Adrenal gland (tissue), 9 donors: ENCODE measurements at regions not wholly inside any gene's neighbourhood (a gene's known extent, or its start where the extent isn't known, plus 50 kb on each side); places are given as distances from the start of the nearest gene placed in this dataset.

Experiments used
- DNase-seq, 7 donors: peaks; one replicate each; pipeline ENCODE4 v3.0.0-alpha.2; 2019 to 2020
- H3K27ac ChIP-seq, 5 donors: fragments of 200-600 bp; sonication (generic) in 4 of 5; 1 replicate in 3 of 5; 2 replicates in 2 of 5; pipeline versions ENCODE4 v1.5.1 to v1.8.0; 2016 to 2020; ENCODE audit warnings: mild to moderate bottlenecking in 1 of 5
- H3K27me3 ChIP-seq: fragments of 200-600 bp; 2 replicates; pipeline ENCODE4 v1.8.0; 2021
- H3K36me3 ChIP-seq, 2 donors: fragments of 200-600 bp; replicated peaks in 1 of 2; 1 replicate in 1 of 2; 2 replicates in 1 of 2; pipeline versions ENCODE4 v1.5.1 to v1.8.0; 2018 to 2022
- H3K4me1 ChIP-seq, 2 donors: fragments of 200-600 bp; replicated peaks in 1 of 2; 1 replicate in 1 of 2; 2 replicates in 1 of 2; pipeline versions ENCODE4 v1.5.1 to v1.8.0; 2018 to 2021
- H3K4me3 ChIP-seq, 4 donors: fragments of 200-600 bp; sonication (generic) in 3 of 4; one replicate each; pipeline ENCODE4 v1.5.1; 2016 to 2018
- H3K9me3 ChIP-seq, 3 donors: fragments of 200-600 bp; sonication (generic) in 1 of 3; replicated peaks in 1 of 3; 1 replicate in 2 of 3; 2 replicates in 1 of 3; pipeline versions ENCODE4 v1.5.1 to v1.8.0; 2016 to 2021
- POLR2A ChIP-seq, 2 donors: fragments of 450-650 bp; IDR thresholded peaks; one replicate each; pipeline ENCODE4 v1.6.1; 2017; ENCODE audit warnings: antibody characterized with exemption in 2 of 2, mild to moderate bottlenecking in 2 of 2, moderate library complexity in 1 of 2
- WGBS, 4 donors: extraction: QIAGEN DNeasy Blood & Tissue Kit in 2 of 4; methylation state at CpG; one replicate each; pipeline versions ENCODE4 v1.1.5 to v1.1.7; 2013 to 2017; 5-methylcytosine and 5-hydroxymethylcytosine counted together
- intact Hi-C, 2 donors: fragments of 100-400 bp; cut with DNase I; formaldehyde crosslinking; loops; one replicate each; pipeline versions ENCODE4 v1.14.1 to v1.15.0; 2022 to 2023
- TF ChIP-seq, protein P1 (sequence below), 6 experiments: fragments of 450-650 bp in 4 of 6; fragments of 200-600 bp in 2 of 6; sonication (generic) in 1 of 6; IDR thresholded peaks; 1 replicate in 5 of 6; 2 replicates in 1 of 6; pipeline versions ENCODE4 v1.5.1 to v1.8.0; 2016 to 2021; ENCODE audit warnings: antibody characterized with exemption in 6 of 6, mild to moderate bottlenecking in 2 of 6, moderate library complexity in 1 of 6
- donor health status: healthy with polysubstance abuse.
- donor health status: Bipolar disorder and iron deficiency.
- donor health status: DM: yes; HTN: yes; CAD: no.
- donor health status: DM: no; HTN: no; CAD: no.
- donor health status: DM: no; HTN: no; CAD: no.

DNA sequence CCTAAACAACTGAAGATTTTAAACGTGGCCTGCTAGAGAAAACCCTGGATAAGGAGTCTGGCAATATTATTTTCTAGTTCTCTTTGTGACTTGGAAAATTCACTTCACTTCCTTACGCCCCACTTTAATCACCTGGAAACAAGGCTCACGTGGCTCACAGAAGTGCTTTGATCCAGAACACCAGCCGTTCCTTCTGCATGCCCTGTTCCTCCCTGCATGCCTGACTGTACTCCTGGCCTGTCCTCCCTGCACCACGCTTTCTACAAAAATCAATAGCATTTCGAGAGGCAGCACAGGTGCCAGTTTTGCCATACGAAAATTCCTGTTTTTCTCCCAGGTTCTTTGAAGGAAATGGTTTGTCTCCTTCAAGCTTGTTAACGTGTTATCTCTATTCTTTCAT is 474.2 kb upstream of the RGMA start:
- Histone ChIP-seq H3K36me3 (no peaks in the 10 kb centered on the region), H3K4me1 (no peaks in the 10 kb centered on the region), H3K4me3 (no peak overlapping the region), H3K9me3 (no peaks in the 10 kb centered on the region), H3K27ac (no peak overlapping the region), H3K27me3 (peaks cover 3% of the 10 kb centered on the region)
- 65 to 79% (median 69%) methylated on average over 8 of the region's 8 CpGs for WGBS, 4 donors
- DNase-seq: no peak
- intact Hi-C loops: no loop called here
- TF ChIP-seq, protein P1, sequence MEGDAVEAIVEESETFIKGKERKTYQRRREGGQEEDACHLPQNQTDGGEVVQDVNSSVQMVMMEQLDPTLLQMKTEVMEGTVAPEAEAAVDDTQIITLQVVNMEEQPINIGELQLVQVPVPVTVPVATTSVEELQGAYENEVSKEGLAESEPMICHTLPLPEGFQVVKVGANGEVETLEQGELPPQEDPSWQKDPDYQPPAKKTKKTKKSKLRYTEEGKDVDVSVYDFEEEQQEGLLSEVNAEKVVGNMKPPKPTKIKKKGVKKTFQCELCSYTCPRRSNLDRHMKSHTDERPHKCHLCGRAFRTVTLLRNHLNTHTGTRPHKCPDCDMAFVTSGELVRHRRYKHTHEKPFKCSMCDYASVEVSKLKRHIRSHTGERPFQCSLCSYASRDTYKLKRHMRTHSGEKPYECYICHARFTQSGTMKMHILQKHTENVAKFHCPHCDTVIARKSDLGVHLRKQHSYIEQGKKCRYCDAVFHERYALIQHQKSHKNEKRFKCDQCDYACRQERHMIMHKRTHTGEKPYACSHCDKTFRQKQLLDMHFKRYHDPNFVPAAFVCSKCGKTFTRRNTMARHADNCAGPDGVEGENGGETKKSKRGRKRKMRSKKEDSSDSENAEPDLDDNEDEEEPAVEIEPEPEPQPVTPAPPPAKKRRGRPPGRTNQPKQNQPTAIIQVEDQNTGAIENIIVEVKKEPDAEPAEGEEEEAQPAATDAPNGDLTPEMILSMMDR (IDR thresholded peaks at IDR 0.05): no peak
- no peak for TF ChIP-seq POLR2A (IDR thresholded peaks at IDR 0.05)

DNA sequence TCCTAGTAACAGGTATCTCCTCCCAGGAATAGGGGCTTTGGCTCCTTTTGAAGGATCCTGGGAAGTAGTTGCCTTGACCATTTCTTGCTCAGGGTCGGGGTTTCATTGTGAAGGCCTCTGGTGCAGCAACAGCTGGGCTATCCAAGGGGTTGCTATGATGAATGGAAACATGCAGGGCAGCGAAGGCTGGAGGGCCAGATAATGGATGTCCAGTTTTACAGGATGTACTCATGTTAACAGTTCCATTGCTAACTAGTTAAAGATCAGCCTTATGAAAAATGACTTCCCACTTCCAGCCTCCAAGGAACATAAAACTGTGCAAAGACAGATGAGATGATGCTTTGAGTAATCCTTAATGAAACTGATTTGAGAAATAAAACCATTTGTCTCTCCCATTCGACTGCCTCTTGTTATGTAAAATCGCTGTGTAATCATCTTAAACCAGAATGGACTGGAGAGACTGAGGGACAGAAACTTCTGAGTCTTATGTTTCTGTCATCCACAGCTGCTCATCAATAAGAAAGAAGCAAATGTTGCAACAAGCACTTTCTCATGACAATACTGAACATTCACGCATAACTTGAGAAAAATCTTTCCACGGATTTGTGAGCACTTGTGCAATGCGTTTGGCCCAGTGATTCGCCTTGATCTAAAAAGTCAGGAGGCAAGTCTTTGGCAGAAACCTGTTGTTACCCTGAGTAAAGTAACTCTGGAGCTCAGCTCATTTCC is 473.5 kb upstream of the RGMA start:
- 60 to 76% (median 71%) methylated on average over 8 of the region's 8 CpGs for WGBS, 4 donors
- Histone ChIP-seq H3K27ac (no peak overlapping the region), H3K4me1 (no peaks in the 10 kb centered on the region), H3K9me3 (no peaks in the 10 kb centered on the region), H3K27me3 (peaks cover 3% of the 10 kb centered on the region), H3K4me3 (no peak overlapping the region), H3K36me3 (no peaks in the 10 kb centered on the region)
- intact Hi-C loops: no loop called here
- TF ChIP-seq, protein P1 (IDR thresholded peaks at IDR 0.05): no peak
- TF ChIP-seq POLR2A (IDR thresholded peaks at IDR 0.05): no peak
- DNase-seq: no peak

DNA sequence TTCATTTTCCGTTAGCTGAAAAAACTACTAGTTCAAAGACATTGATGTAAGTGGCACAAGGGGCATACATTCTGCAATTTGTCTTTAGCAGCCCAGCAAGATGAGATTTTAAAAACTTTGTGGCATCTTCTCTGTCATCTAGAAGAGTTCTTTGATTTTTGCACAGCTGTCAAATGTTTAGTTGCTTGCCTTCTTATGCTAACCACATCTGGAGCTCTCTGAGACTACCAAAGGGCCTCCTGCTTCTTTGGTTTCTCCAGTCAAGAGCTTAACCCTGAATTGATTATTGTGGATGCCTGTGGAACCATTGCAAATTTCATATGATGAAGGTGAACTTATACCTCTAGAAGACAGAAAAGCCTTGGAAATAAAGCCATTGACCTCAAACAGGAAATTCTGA is 468.7 kb upstream of the RGMA start:
- Histone ChIP-seq H3K36me3 (no peaks in the 10 kb centered on the region), H3K27ac (no peak overlapping the region), H3K4me3 (no peak overlapping the region), H3K27me3 (peaks cover 3% of the 10 kb centered on the region), H3K4me1 (no peaks in the 10 kb centered on the region), H3K9me3 (no peaks in the 10 kb centered on the region)
- 75 to 88% (median 80%) methylated on average over 1 of the region's 1 CpG for WGBS, 4 donors
- intact Hi-C loops: no loop called here
- no peak for TF ChIP-seq POLR2A (IDR thresholded peaks at IDR 0.05)
- TF ChIP-seq, protein P1 (IDR thresholded peaks at IDR 0.05): no peak
- DNase-seq: no peak

DNA sequence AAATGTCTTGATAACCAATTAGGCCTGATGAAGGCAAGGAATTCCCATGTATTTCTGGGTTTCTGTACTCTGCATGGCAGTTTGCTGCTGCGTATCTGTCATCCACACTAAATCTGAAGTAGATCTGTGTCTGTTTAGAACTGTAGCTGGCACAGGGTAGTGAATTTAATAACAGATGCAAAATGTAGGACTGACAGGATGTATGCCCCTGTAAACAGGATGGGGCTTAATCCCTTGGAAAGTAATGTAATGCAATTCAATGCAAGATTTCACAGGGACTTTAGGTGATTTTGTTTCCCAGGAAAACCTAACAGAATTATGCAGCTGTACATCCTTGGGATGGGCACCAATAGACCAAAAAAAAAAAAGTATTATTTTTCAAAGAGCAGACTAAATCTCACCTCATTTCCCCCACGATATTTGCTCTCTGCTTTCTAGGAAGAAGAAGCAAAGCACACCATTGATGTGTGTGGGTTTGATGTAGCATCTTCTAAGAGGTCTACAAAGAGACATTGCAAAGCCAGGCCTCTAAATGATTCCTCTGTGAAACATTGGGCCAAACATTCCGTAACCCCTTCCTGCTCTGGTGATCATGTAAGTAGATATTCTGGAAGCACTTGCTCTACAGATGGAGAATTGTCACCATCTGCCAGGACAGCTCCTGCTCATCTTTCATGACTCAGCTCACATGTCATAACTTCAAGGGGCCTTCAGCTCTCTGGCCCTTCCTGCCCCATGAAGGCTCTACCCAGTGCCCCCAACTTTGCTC is 464.3 kb upstream of the RGMA start:
- Histone ChIP-seq H3K4me3 (no peak overlapping the region), H3K27ac (no peak overlapping the region), H3K9me3 (no peaks in the 10 kb centered on the region), H3K36me3 (no peaks in the 10 kb centered on the region), H3K4me1 (no peaks in the 10 kb centered on the region), H3K27me3 (no peaks in the 10 kb centered on the region)
- TF ChIP-seq, protein P1 (IDR thresholded peaks at IDR 0.05): no peak
- no peak for TF ChIP-seq POLR2A (IDR thresholded peaks at IDR 0.05)
- intact Hi-C loops: no loop called here
- 35 to 56% (median 43%) methylated on average over 3 of the region's 3 CpGs for WGBS, 4 donors
- DNase-seq: no peak
